Adrenal gland (tissue), 9 donors: ENCODE measurements at regions not wholly inside any gene's neighbourhood (a gene's known extent, or its start where the extent isn't known, plus 50 kb on each side); places are given as distances from the start of the nearest gene placed in this dataset.
A peak's percentile ranks its signal among the peaks of the same experiment; 100 is the strongest.

Experiments used
- DNase-seq, 7 donors: peaks; one replicate each; pipeline ENCODE4 v3.0.0-alpha.2; 2019 to 2020
- H3K27ac ChIP-seq, 5 donors: fragments of 200-600 bp; sonication (generic) in 4 of 5; 1 replicate in 3 of 5; 2 replicates in 2 of 5; pipeline versions ENCODE4 v1.5.1 to v1.8.0; 2016 to 2020; ENCODE audit warnings: mild to moderate bottlenecking in 1 of 5
- H3K27me3 ChIP-seq: fragments of 200-600 bp; 2 replicates; pipeline ENCODE4 v1.8.0; 2021
- H3K36me3 ChIP-seq, 2 donors: fragments of 200-600 bp; replicated peaks in 1 of 2; 1 replicate in 1 of 2; 2 replicates in 1 of 2; pipeline versions ENCODE4 v1.5.1 to v1.8.0; 2018 to 2022
- H3K4me1 ChIP-seq, 2 donors: fragments of 200-600 bp; replicated peaks in 1 of 2; 1 replicate in 1 of 2; 2 replicates in 1 of 2; pipeline versions ENCODE4 v1.5.1 to v1.8.0; 2018 to 2021
- H3K4me3 ChIP-seq, 4 donors: fragments of 200-600 bp; sonication (generic) in 3 of 4; one replicate each; pipeline ENCODE4 v1.5.1; 2016 to 2018
- H3K9me3 ChIP-seq, 3 donors: fragments of 200-600 bp; sonication (generic) in 1 of 3; replicated peaks in 1 of 3; 1 replicate in 2 of 3; 2 replicates in 1 of 3; pipeline versions ENCODE4 v1.5.1 to v1.8.0; 2016 to 2021
- CTCF ChIP-seq, 6 experiments: fragments of 450-650 bp in 4 of 6; fragments of 200-600 bp in 2 of 6; sonication (generic) in 1 of 6; IDR thresholded peaks; 1 replicate in 5 of 6; 2 replicates in 1 of 6; pipeline versions ENCODE4 v1.5.1 to v1.8.0; 2016 to 2021; ENCODE audit warnings: antibody characterized with exemption in 6 of 6, mild to moderate bottlenecking in 2 of 6, moderate library complexity in 1 of 6
- POLR2A ChIP-seq, 2 donors: fragments of 450-650 bp; IDR thresholded peaks; one replicate each; pipeline ENCODE4 v1.6.1; 2017; ENCODE audit warnings: antibody characterized with exemption in 2 of 2, mild to moderate bottlenecking in 2 of 2, moderate library complexity in 1 of 2
- WGBS, 4 donors: extraction: QIAGEN DNeasy Blood & Tissue Kit in 2 of 4; methylation state at CpG; one replicate each; pipeline versions ENCODE4 v1.1.5 to v1.1.7; 2013 to 2017; 5-methylcytosine and 5-hydroxymethylcytosine counted together
- intact Hi-C, 2 donors: fragments of 100-400 bp; cut with DNase I; formaldehyde crosslinking; loops; one replicate each; pipeline versions ENCODE4 v1.14.1 to v1.15.0; 2022 to 2023
- donor health status: healthy with polysubstance abuse.
- donor health status: Bipolar disorder and iron deficiency.
- donor health status: DM: yes; HTN: yes; CAD: no.
- donor health status: DM: no; HTN: no; CAD: no.
- donor health status: DM: no; HTN: no; CAD: no.

GRCh38 chr2:235413064-235413463 is 80.8 kb upstream of the AGAP1 start:
- Histone ChIP-seq H3K4me1 (no peaks in the 10 kb centered on the region), H3K36me3 (no peaks in the 10 kb centered on the region), H3K4me3 (no peak overlapping the region), H3K9me3 (no peaks in the 10 kb centered on the region), H3K27ac (no peak overlapping the region), H3K27me3 (no peaks in the 10 kb centered on the region)
- intact Hi-C loops: no loop called here
- no peak for DNase-seq
- no peak for TF ChIP-seq POLR2A (IDR thresholded peaks at IDR 0.05)
- no peak for TF ChIP-seq CTCF (IDR thresholded peaks at IDR 0.05)
- WGBS, 4 donors: 47 to 69% (median 60%) methylated on average over 1 of the region's 1 CpG

- intact Hi-C loops: no loop called here
- TF ChIP-seq POLR2A (IDR thresholded peaks at IDR 0.05) (no peak), CTCF (IDR thresholded peaks at IDR 0.05) (no peak)
Measured at GRCh38 chr2:235414422-235414821, 79.4 kb upstream of the AGAP1 start.

GRCh38 chr2:235416858-235417499 is 76.9 kb upstream of the AGAP1 start:
- TF ChIP-seq CTCF (IDR thresholded peaks at IDR 0.05) (no peak), POLR2A (IDR thresholded peaks at IDR 0.05) (no peak)
- Histone ChIP-seq H3K9me3 (no peaks in the 10 kb centered on the region), H3K27ac (peak overlapping the region in 2 of 5 donors; percentile 43 to 75), H3K27me3 (no peaks in the 10 kb centered on the region), H3K36me3 (no peaks in the 10 kb centered on the region), H3K4me3 (no peak overlapping the region), H3K4me1 (no peaks in the 10 kb centered on the region)
- 44 to 61% (median 54%) methylated on average over 7 of the region's 7 CpGs for WGBS, 4 donors
- peak in 3 of 7 donors; percentile 24 to 65 (median 30) for DNase-seq
- intact Hi-C loops: no loop called here

More at GRCh38 chr2:235414422-235414821, 79.4 kb upstream of the AGAP1 start:
- Histone ChIP-seq H3K4me1 (no peaks in the 10 kb centered on the region), H3K9me3 (no peaks in the 10 kb centered on the region), H3K27ac (no peak overlapping the region), H3K4me3 (no peak overlapping the region), H3K27me3 (no peaks in the 10 kb centered on the region), H3K36me3 (no peaks in the 10 kb centered on the region)
- peak; percentile 34 to 84 (median 76) for DNase-seq
- WGBS, 4 donors: 70 to 84% (median 77%) methylated on average over 4 of the region's 4 CpGs

GRCh38 chr2:235418918-235419317 is 74.9 kb upstream of the AGAP1 start:
- H3K4me1 ChIP-seq: no peaks in the 10 kb centered on the region
- no peaks in the 10 kb centered on the region for H3K9me3 ChIP-seq
- TF ChIP-seq CTCF (IDR thresholded peaks at IDR 0.05) (no peak), POLR2A (IDR thresholded peaks at IDR 0.05) (no peak)
- H3K4me3 ChIP-seq: no peak overlapping the region
- no peaks in the 10 kb centered on the region for H3K36me3 ChIP-seq
- 63 to 72% (median 71%) methylated on average over 7 of the region's 7 CpGs for WGBS, 4 donors
- no peaks in the 10 kb centered on the region for H3K27me3 ChIP-seq
- no peak for DNase-seq
- intact Hi-C loops: no loop called here
- H3K27ac ChIP-seq: no peak overlapping the region
